ENCODE measurements at regions not wholly inside any gene's neighbourhood (a gene's known extent, or its start where the extent isn't known, plus 50 kb on each side); places are given as distances from the start of the nearest gene placed in this dataset.

- TF ChIP-seq CTCF (IDR thresholded peaks at IDR 0.05) (no peak), POLR2A (IDR thresholded peaks at IDR 0.05) (no peak), POLR2AphosphoS5 (IDR thresholded peaks at IDR 0.05) (no peak)
These were observed 140.5 kb upstream of the COBL start for GRCh38 chr7:51457079-51457478.
